Hindlimb muscle (tissue), 1 donor: ENCODE measurements at regions not wholly inside any gene's neighbourhood (a gene's known extent, or its start where the extent isn't known, plus 50 kb on each side); places are given as distances from the start of the nearest gene placed in this dataset.
"Not testable (repeated sequence)": the region's sequence is repeated elsewhere in the genome, so short reads cannot be mapped to it uniquely, and the experiment has no call there.

ENCODE experiments used
- DNase-seq: peaks from one replicate; pipeline ENCODE4 v3.0.0-alpha.2; 2013

DNA sequence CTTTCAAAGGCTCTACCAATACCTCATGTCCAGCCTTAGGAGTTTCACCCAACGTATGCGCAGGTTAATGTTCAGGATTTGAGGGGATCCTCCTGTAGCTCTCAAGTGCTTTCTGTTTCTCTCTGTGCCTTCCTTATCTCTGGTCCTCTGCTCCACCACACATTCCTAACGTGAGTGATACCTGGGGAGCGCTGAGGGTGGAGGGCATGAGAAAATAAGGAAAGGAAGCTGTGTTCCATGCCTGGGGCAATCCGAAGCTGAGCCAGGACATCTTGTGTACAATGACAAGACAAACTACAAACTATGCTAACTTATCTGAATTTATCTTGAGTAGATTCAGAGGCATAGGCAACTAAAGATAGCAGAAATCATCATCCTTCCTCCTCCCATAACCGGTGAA, 136.4 kb downstream of the SST start:
- no peak for DNase-seq

DNA sequence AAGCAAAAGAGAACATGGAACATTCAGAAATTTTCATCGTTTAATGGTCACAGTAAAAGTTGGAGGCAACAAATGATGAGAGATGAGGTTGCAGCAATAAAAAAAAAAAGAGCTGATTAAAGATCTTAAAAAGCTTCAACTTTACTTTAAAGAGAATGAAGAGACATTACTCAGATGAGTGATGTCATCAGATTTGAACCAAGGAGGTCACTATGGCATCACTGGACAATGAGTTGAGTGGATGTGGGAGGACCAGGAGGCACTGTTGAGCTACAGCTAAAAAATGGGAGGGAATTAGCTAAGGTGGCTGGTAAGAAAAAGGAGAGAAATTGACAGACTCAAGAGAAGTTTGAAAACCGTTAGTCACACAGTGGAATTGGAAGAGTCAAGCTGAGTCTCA, 138.4 kb downstream of the SST start:
- no peak for DNase-seq

DNA sequence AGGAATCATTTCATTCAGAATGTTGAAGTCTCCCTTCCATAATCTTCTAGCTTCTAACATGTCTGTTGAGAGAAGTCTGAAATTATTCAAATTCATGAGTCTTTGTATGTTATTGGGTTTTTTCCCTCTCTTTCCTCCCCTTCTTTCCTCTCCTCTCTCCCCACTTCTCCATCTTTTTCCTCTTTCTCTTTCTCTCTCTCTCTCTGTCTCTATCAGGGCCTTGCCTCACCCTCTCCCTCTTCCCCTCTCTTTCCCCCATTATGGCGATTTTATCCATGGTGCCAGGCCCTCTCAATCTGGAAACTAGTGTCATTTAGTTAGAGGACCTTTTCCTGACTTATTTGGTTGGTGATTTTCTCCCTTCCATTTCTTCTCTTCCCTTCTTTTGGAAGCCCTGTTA, 147.3 kb downstream of the SST start:
- no peak for DNase-seq

DNA sequence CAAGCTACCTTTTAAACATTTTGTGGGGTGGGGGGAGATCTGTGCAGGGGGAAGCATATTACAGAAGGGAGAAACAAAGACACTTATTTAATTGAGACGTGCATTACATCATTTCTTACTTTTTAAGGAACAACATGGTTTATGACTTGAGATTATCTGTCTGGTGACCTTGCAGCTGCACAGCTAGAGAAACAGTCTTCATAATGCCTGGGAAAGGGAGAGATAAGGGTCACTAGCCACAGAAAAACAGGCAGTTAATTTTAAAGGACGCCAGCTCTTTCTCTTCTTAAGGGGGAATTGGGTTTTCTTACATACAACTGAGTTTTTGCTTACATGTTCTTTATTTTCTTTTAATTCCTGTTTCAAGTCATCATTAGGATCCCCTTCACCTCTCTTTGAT, 147.9 kb downstream of the SST start:
- no peak for DNase-seq

DNA sequence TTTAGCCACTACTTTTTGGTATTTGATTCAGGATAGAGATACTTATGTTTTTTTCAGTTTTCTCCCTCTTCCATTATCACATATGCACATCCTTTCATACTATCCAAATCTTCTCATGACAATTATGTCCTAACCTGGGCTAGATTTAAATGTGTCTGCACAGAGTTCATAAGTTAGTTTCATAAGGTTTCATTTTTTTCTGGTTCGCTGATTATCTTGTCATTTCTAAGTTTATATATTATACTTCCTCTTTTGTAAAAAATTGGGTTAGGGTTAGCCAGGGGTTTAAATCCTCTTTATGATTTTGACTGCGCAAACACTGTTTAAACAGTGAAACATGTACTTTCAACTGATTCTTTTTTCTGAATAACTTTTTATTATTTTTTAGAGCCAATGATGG, 148.6 kb downstream of the SST start:
- DNase-seq: no peak

DNA sequence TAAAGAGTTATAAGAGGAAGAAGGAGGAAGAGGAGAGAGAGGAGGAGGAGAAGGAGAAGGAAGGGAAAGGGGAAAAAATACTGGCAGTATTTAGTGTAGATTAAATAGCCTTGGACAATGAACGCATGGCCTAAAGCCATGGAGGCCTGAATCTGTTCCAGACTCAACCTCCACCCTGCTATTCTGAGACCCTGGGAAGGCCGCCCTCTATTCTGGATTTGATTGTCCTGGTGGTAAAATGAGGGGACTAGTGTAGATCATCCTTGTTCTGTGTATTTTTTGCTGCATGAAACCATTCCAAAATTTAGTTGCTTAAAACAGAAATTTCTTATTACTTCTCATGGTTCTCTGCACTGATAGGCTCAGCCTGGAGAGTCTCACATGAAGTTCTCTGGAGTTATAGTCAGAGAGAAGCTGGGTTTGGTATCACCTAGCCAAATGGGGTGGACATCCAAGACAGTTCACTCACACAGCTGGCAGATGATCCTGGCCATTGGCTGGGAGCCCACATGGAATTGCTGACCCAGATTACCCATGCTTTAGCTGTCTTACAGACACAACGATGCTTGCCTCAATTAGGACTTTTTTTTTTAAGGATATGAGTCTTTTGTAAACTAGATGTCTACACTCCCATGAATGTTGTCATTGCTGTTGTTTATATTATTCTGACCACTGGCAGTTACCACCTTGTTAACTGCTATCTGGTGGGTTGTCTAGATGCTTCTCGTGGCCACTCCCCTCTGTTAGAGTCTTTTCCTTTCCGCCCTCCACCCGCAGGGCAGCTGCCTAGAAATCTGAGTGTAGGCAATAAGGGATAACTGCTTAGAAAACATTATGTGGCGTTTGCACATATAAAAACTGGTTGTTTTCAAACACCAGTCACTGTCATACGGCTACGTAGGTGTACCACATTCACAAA, 149.9 kb downstream of the SST start:
- no peak for DNase-seq

DNA sequence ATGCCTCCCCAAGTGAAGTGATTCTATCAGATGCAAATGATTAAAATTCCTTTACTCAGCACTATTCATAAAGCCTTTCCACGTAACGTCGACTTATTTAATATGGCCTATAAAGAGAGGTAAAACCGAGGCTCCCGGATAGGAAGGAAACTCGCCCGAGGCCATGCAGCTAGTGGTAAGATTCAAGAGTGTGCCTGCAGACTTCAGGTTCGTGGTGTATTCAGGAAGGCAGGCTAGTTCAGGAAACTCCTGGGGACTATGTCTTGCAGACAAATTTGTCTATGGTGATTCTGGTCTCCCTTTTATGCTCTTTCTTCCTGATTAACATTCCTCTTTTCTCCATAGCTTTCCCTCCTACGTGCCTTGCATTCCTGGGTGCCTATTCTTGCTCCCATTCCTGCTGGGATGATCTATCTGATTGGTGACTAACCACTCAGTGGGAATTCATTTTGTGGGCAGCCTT, 150.7 kb downstream of the SST start:
- DNase-seq: no peak

DNA sequence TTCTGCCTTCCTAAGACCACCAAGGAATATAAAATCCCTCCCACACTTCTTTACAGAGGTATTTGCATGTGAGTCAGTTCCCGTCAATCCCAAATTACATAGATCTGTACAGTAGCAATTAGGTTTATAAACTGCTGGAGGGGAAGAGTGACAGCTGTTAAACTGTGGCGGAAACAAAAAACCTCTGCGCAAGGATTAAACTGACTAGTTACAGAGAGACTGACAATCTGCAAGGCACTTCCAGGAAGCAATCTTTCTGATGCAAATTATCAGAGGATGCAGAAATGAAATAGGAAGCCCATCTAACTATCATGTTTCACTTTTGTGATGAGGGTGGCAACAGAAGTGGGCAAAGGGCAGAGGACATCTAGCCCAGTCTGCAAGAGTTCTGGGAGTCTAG, 150.4 kb downstream of the RTP4 start:
- no peak for DNase-seq

DNA sequence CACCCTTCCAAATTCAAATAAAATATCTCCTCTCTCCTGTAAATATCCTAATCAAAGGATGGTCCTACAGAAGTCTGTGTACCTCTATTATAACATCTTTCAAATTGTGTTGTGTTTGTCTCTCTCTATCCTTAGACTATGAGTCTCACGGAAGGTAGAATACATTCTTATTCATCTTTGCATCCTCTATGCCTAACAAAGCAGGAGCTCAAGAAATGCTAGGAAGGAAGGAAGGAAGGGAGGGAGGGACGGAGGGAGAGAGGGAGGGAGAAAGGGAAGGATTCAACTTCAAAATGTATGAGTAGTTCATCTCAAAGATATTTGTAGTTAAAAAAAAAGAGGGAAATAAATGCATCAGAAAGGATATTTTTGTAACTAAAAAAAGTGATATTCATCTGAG, 150.0 kb downstream of the RTP4 start:
- DNase-seq: no peak

DNA sequence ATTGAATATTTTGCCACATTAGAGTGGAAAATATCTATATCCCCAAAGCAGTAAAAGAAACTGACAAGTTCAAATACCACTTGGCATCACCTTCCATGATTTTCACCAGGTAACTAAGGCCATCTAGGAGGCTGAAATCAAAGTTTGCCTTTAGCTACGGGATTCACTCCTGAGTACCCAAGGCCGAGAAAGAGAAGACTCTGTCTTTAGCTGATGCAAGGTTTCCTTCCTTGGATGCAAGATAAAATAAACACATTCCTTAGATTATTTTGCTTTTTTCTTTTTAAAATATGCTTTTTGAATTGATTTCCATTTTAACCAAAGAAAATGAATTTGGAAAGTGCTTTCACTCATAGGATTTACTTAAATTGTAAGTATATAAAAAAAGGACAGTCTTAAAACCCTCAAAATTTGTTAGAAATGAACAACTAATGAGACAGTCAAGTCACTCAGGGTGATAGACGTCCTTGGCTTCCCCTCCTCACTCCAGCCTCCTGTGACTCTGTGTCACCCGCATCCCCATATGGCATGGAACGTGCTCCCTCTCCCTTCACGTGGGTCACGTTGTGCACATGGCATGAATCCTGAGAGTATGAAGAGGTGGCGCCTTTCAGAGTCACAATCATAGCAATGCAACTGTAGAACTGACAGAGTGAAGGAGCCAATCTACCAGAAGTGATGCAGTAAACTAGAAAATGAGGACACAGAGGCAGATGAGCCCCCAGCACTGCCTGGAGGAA, 148.4 kb downstream of the RTP4 start:
- DNase-seq: no peak

DNA sequence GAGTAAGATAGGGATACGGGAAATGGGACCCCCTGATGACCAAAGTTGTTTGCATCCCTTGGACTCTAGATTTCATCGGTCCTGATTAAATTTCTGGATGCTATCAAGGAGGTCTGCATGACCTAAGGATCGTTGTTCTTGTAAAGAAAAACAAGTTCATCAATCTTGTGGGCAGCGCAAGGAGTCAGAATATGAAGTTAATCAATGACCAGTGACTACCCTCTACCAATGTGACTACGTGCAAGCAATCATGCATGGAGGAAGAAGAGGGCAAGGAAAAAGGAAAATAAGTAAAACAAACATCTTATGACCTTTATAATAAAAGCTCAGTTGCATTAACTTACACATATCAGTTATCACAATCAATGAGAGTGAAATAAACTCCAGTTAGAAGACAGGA, 139.7 kb downstream of the RTP4 start:
- DNase-seq: no peak

DNA sequence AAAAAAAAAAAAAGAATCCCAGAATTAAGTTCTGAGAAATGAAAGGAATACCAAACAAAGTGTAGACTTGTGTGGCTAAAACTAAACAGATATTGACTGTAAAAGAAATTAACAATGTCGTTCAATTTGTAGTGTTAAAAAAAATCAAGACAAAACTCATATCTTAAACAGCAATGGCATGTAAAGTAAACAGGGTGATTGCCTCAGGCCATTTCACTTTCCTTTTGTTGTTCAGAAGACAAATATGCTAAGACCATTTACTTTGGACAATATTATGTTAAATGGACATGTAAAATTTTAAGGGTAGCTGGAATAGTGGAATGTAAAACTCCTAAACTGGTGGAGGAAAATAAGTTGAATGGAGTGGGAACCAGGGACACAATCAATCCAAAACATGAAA, 139.1 kb downstream of the RTP4 start:
- DNase-seq: no peak

DNA sequence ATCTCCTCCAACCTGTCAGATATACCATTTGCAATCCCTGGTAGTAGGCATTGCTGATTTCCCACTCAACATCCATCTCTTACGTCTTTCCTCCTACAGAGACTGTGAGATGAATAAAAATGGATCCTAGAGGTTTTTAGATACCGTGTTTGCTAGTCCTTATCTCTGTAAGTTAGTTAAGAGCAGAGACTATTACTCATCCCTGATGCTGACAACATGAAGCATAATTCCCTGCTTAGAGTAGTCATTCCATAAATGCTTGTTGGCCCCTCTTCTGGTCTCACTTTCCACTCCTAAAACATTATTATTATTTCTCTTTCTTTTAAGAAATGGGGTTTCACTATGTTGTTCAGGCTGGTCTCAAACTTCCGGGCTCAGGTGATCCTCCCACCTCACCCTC, 136.2 kb downstream of the RTP4 start:
- DNase-seq: no peak

DNA sequence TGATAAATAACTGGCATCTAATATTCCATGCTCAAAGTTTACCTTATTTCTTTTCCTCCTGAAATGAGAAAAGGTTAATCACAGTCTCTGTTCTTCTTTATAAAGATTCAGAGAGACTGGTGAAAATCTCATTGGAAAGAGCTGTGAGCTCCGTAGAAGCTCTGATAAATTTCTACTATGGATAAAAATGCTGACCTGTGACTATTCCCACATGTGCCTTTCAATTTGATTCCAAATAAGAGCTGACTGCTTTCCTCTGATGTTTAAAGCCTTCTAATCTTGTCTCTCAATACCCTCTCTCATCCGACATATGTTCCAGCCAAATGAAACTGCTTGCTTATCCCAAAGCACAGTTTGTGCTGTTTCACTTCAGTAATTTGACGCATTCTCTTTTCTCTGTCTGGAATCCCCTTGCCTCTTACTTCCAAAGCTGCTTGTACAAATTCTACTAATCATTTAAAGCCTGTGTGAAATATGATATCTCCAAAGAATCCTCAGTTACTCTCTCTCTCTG, 130.1 kb downstream of the RTP4 start:
- DNase-seq: no peak

DNA sequence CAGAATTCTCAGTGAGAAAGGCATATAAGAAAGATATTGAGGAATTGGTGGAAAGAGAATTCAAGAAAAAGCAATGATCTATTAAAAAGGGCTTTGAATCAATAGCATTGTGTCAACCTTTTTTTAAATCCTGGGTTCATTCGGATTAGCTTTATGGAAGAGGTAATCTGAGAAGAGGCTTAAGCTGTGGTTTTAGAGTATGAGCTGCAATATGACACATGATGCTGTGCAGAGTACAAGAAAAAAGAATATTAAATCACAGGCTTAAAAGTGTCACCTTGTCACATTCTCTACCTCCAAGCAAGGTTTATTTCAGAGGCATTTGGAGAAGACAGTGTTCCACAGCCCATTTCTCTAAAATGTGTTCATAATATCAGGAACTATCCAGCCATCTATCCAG, 128.9 kb downstream of the RTP4 start:
- DNase-seq: no peak

DNA sequence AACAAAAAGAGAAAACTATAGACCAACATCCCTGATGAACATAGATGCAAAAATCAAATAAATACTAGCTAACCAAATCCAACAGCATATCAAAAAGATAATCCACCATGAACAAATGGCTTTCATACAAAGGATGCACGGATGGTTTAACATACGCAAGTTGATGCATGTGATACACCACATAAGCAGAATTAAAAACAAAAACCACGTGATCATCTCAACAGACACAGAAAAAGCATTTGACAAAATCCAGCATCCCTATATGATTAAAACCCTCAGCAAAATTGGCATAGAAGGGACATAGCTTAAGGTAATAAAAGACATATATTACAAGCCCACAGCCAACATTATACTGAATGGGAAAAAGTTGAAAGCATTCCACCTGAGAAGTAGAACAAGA, 125.9 kb downstream of the RTP4 start:
- not testable (repeated sequence) for DNase-seq

DNA sequence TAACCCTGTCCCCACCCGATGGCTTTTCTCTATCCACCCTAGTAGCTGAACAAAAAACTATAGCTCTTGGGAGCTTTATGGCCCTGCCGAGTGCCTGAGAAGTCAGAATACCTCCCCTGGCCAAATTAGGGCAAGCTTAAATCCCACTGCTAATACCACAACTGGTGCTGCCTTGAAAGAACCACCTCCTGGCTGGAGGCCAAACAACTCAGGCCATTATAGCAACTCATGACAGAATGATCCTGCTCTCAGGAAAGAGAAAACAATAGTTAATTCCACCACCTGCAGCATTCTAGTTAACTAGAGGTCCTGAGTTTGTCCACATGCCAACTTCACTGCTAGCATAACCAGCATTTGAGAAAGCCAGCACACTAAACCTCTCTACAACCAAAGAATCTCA, 123.2 kb downstream of the RTP4 start:
- DNase-seq: no peak

DNA sequence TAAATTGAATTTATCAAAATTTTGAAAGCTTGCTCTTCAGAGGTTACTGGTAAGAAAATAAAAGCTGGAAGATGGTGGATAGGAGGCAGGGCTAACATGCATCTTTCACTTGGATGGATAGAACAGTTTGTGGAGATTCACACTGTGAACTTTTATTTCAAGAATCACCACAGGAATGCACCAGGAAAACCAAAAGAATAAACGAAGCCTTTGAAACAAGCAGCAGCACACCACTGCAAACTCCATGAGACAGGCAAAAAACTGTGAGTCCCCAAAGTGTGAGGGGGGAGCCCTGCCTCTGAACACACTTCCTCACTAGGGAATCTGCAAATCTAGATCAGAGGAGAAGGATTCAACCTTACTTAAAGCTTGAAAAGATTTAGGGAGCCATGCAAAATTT, 122.2 kb downstream of the RTP4 start:
- DNase-seq: no peak

DNA sequence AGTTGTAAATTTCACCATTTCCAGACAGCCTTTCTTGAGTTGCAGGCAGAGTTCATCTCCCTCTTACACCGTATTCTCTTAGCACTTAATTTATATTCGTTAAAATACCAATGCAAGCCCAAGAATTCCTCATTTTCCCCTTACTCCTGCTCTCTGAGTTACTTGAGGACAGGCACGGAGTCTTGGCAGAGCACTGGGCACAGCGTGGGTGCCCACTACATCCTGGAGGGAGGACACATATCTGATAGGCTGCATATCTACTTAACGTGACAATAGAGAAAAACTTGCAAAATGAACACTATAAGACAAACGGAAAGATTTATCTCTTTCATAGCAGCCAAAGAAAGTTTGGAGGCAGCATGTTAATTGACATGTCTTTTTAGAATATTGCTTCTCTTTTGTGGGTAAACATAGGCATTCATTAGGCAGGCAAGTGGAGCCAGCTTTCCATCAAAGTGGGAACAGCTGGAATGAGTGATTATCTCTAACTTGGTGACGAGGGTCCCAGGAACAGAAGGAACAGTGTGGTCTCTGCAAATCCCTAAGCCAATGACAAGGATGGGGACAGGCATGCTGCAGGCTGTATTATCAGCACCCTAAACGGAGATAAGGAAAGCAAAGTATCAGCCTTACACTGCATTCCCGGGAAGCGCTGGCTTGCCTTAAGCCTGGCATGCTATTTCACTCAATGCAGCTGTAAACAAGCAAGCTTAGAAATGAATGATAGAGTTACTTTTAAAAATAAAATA, 116.5 kb downstream of the RTP4 start:
- DNase-seq: no peak

DNA sequence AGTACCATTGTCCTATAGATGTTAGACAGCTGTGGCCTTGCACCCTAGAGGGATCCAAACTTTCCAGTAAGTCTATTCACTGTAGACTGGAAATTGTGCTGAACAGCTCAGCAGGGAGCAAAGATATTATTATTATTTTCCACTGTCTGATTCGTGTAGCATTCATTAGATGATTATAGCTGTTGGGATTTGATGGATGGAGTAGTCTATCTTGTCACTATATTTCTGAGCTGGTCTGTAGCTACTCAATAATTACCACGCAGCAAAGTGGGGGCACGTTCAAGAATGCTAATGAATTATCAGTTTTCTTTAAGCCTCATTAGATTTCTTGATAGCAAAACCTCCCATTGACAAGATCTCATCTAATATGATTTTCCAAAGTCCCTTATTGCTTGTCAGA, 113.2 kb downstream of the RTP4 start:
- no peak for DNase-seq

DNA sequence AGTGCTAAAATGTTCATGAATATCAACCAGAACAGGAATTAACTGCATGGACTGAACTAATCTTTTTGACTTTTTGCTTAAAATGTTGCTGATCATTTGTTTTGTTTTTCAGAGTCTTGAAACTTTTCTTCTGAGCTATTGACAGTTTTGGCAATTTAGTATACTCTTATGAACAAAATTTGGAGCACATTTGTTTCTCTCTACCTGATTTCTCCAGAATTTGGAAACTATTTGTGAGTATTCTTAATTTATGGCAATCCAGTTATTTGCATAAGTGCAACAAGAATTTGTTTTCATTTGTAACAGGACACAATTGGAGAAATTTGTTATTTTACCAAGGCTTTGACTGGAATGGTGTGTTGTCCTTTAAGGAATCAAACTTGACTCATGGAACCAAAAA, 107.4 kb downstream of the RTP4 start:
- not testable (repeated sequence) for DNase-seq

DNA sequence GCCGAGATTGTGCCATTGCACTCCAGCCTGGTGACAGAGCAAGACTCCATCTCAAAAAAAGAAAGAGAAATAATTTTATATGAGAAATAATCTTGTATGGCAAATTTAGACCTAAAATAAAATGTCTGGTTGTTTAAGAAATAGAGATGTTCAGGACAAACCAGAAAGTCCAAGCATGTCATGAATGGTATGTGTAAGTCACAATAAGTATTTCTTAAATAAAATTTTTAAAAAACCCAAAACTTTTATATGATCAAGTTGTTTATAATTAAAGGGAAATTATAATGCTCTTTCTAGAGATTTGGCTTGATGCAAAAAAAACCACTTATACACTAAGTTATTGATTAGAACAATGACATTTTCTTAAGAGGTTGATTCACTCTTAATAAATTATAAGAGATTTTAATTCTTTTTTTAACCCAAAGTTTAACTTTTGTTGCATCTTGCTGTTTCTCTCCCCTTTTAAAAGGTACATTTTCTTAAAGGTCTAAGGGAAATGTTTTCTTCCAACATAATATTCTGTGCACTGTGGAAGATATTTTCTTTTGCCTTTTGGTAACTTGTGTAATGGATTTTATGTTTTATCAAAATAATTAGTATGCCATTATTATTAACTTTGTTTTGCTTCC, 105.7 kb downstream of the RTP4 start:
- no peak for DNase-seq

DNA sequence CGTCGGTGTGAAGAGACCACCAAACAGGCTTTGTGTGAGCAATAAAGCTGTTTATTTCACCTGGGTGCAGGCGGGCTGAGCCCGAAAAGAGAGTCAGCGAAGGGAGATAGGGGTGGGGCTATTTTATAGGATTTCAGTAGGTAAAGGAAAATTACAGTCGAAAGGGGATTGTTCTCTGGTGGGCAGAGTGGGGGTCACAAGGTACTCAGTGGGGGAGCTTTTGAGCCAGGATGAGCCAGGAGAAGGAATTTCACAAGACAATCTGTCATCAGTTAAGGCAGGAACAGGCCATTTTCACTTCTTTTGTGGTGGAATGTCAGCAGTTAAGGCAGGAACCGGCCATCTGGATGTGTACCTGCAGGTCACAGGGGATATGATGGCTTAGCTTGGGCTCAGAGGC, 98.1 kb downstream of the RTP4 start:
- DNase-seq: not testable (repeated sequence)
